ENCODE measurements at regions not wholly inside any gene's neighbourhood (a gene's known extent, or its start where the extent isn't known, plus 50 kb on each side); places are given as distances from the start of the nearest gene placed in this dataset.

DNA sequence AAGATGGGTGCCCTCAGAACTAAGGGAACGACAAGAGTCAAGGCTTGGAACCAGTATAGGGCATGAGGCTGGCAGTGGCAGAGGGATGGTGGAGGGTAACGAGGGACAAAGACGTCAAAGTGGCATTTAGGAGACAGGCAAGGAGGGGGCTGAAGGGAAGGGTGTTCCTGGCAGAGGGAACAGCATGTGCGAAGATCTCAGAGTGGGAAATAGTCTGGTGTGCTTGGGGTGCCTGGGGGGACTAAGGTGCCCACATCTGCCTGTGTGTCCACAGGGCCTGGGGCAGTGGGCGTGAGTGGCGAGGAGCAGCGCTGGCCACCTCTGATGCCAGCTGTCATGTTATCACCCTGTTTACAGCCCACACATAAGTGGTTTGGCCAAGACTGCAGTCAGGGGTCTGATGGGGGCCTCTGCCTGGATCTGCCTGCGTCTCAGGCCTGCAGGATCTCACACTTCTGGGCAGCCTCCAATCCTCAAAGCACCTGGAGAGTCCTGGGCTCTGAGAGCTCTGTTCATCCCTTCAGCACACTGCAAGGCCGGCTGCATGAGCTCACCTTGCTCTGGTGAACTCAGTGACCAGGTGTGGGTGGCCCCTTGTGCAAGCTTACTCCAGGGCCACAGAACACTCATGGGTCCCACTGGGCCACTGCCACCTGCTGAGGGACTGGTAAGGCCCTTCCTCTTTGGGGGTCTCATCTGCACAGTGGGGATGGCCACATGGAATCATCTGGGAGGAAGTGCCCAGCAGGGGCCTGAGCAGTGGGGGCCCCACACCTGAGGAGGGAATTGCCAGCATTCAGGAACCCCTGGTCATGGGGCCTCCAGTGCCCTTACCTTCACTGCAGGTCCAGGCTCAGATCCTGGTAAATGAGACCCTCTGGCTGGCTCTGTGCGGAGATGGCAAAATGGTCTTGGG is 89.7 kb upstream of the SHISAL1 start:
- DNase-seq: no peak

DNA sequence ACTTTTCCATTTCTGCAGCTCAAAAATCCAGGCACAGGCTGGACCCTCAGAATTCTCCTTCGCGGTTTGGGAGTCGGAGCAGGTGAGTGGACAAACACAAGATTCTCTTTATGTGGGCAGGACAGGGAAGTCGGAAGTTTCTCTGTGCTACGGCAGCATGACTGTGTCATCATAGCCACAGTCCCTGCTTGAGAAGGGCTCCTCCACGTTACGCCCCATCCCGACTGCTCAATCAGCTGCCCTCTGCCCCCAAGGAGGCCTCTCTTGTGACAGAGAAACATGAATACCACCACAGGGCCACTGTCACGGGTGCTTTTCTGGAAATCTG is 89.0 kb upstream of the SHISAL1 start:
- DNase-seq: no peak

DNA sequence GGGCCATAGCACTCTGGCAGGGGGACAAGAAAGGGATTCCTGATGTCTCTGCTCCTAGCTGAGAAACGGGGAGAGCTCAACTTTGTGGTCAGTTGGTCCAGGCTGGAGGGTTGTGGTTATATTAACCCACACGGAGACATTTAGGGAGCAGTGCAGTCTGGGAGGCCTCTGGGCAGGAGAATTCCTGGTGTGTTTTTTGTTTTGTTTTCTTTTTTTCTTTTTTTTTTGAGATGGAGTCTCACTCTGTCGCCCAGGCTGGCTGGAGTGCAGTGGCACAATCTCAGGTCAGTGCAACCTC is 88.0 kb upstream of the SHISAL1 start:
- no peak for DNase-seq

DNA sequence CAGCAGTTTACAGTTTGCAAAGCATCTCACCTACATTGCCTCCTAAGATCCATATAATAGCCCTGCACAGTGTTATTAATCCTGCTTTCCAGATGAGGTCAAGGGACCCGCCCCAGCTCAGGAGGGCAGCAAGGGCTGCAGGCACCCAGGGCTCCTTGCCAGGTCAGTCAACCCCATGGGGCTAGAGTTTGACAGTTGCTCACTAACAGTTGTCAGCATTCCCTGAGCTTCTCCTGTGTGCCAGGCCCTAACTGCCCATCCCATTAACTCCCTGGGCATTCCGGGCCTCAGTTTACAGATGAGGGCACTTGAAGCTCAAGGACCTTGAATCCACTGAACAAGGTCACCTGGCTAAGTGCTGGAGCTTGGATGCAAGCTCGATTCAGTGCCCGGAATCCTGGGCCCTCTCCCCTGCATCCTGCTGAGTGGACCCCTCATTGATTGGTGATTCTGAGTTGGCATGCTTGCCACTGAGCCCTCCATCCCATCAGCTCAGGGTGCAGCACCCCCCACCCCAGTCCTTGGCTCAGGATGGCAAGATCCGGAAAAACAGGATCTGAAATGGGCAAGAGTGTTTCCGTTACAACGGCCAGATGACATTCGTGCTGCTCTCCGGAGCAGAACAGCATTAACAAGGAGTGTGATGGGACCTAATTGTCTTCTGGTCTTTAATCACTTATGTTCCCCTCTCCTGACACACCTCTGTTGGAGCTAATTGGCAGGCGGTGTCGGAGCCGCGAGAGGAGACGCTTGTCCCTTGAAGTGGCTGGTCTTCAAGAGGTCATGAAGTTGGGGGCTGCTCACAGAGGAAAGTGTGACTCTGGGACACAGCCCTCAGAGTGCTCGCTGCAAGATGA is 87.4 kb upstream of the SHISAL1 start:
- DNase-seq: peak; percentile 35

DNA sequence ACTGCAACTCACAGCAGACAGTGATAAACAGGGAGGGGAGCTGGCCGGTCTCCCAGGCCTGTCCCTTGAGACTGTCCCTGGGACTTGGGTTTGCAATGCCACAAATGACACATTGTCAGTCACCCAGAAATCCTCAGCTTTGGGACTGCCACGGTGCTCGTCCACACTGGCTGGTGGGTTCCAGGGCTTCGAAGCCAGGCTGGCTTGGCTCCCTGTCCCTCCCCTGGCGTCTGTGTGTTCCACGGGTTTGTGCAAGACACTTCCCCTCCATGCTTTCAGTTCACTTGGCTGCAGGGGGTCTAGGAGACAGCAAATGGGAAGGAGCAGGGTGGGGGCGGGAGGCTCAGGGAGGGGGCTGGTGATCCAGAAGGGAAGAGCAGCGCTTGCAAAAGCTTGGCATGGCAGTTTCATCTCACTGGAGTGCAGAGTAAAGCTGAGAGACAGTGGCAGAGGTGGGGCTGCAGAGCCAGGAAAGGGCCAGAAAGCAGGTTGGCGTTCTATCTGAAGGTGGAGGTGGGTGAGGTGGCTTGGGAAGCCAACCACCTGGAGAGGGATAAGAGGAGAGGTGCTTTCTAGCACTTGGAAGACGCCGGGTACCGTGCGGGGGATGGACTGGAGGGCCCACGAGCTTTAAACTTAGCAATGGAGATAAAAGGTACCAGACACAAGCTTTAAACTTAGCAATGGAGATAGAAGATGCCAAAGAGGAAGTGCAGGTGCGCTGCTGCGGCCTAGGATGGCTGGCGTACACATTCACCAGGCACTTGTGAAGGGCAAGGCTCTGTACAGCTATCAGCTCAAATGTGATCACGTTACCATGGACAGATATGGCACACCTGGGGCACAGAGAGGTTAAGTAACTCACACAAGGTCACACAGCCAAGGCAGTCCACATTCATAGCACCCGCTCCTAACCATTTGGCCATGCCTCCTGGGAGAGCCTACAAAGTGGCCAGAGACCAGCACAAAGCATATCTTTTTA is 86.4 kb upstream of the SHISAL1 start:
- DNase-seq: peak; percentile 50

DNA sequence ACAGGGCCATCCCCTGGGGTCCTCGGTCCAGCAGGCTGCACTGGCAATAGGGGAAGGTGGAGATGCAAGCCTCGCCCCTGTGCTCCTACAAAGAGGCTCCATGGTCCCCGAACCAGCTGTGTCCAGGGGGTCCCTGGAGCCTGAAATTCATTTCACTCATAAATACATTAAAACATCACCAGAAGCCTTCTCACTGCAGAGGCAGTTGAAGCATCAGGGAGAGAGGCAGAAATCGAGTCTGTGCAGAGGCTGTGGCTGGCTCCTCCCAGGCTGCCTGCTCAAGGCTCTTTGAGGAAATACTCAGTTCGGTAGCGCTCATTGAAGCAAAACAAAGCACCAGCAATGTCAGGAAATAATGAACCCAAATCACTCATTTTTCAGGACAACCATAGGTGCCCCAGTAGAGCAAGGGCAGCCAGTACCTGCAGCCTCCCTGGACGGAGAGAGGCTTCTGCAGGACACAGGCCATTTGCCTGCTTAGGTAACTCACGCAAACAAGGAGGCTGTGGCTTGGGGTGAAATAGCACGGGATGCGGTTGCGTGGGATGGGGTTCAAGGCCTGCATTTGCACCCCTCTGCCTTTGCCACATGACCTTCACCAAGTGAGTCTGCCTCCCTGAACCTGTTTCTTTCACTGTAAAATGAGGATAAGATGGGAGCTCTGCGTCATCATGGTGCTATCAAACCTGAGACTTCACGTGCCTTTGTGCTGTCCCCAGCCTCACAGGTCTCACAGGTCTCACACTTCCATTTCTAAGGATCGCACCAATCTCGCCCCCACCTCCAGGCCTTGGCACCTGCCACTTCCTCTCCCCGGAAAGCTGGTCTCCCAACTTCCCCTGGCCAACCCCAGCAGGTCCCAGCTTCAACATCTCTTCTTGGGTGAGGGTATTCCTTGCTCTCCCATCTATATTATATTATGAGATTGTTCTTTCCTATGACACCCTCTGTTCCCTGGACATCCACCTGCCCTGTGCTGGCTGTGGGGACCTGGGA is 84.3 kb upstream of the SHISAL1 start:
- DNase-seq: peak; percentile 33

DNA sequence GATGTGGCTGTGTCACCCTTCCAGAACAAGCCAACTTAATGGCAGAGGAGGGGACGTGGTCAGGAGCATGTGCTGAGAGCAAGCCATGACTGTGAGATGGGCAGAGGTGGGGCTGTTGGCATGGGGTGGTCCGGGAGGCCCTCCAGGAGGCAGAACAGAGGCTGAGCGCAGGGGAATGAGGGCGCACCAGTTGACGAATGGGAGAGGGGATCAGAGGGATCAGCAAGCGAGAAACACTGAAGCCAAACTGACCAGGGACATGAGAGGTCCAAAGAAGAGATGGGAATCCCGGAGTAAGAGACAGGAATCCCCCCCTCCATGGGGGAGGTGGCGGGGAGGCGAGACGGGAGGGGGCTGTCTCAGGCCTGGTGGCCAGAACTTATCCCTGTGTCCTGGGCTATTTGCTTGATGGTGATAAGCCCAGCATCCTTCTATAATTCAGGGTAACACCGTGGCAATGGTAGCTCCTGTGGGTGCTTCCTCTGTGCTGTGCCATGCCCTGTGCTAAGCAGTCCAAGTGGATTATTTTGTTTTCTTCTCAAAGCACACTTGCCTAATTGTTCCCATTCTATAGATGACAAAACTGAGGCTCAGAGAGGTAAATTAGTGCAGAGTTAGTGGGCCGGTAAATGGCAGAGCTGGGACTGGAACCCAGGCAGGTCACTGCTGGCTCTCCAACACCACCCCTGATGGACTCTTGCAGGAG is 83.4 kb upstream of the SHISAL1 start:
- DNase-seq: peak; percentile 33

DNA sequence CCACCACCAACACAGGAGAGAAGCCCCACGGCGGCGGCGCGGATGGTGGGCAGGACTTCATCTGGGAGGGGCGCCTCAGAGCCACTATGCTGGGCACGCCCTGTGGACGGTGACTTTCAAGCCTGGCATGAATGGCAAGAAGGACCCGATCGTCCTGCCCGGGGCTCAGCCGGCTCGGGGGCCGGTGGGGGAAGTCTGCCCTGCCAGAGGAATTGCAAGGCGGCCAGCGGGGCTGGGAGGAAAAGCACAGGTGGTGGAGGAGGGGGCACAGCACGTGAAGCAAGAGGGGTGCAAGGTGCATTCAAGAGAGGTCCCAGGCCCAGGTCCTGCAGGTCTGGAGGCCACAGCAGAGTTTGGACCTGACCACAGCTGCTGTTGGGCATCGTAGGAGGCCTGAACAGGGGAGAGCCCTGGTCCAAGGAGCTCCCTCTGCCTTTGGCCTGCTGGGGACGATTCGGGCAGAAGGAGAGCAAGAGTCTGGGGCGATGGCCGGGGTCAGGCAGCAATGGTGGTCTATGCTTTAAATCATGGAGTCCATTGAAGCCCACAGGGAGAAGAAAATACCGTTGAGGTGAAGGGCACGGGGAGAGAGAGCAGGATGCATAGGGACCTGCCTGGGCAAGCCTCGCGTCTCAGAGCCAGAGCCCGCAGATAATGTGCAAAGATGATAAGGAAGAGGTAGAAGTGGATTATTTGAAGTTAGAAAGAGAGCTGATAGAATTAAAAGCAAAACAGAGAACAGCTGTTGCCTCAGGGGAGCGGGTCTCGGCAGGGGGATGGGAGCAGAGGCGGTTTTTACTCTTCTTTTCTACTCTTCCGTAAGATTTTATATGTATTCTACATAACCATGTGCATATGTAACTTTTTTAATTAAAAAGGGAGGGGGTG is 82.6 kb upstream of the SHISAL1 start:
- no peak for DNase-seq

DNA sequence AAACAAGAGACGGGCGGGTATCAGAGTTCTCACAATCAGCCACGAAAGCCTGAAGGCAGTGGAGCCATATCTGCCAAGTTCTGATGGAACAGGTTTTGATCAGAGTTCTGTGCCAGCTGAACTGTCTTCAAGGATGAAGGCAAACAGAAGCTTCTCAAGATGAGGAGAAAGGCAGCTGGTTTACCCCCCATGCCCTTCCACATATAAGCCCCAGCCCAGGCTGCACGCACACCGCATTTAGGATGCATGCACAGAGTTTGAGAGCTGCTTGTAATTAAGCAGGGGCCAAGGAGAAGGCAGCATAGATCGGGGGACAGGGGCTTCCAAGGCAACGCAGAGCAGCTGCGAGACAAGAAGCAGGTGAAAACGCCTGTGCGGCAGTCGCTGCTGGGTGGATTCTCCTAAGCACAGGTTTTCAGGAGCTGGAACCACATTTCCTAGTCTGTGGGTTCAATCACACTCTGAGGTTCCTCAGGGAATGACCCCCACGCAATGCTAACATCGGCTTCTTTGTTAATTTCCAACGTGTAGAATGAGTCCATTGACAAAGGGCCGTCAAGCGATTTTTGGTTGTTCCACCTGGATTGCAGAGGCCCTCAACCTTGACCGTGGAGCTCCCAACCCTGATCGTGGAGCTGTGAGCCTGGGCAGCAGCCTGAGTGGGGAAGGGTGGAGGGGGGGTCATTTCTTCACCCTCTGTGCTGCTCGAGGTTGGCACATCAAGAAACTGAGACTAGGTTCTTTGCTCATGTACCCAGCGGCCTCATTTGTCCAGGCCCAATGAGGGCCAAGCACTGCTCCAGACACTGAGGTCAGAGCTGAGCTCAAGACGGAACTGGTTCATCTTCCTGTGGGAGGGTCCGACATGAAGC is 81.7 kb upstream of the SHISAL1 start:
- no peak for DNase-seq

DNA sequence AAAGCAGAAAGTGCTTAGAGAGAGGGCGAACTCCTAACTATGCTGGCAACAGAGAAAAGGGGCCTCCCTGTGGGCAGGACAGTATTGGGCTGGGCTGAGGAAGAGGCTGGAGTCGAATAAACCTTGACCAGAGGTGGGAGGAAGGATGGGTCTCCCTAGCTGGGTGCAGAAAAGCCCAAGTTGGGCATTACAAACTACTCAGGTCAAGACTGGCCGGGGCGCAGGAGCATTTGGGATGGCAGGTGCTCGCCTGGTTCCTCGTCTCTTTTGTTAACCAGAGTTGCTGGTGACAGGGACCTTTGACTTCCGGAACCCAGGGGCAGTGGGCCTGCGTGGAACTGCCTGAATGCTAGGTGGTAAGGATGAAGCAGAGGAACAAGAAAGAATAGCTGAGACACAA is 80.3 kb upstream of the SHISAL1 start:
- no peak for DNase-seq

DNA sequence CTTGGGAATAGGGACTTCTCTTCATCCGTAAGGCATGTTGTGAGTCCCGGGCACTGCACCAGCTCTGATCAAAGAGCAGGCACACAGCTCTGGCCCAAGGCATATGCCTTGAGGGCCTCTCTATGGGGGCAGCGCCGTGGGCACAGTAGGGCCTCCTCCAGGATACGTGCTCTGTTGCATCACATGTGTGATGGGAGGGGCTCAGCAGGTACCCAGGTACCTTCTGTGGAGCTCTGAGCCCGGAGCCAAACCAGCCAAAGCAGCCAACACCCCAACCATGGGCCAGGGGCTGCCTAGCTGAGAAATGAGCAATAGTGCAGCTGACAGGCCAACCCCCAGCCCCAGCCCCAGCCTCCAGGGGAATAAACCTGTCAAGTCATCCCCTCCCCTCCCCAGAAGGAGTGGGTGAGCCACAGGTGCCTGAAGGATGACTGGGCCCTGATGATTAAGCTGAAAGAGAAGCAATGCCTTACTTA is 79.7 kb upstream of the SHISAL1 start:
- no peak for DNase-seq

DNA sequence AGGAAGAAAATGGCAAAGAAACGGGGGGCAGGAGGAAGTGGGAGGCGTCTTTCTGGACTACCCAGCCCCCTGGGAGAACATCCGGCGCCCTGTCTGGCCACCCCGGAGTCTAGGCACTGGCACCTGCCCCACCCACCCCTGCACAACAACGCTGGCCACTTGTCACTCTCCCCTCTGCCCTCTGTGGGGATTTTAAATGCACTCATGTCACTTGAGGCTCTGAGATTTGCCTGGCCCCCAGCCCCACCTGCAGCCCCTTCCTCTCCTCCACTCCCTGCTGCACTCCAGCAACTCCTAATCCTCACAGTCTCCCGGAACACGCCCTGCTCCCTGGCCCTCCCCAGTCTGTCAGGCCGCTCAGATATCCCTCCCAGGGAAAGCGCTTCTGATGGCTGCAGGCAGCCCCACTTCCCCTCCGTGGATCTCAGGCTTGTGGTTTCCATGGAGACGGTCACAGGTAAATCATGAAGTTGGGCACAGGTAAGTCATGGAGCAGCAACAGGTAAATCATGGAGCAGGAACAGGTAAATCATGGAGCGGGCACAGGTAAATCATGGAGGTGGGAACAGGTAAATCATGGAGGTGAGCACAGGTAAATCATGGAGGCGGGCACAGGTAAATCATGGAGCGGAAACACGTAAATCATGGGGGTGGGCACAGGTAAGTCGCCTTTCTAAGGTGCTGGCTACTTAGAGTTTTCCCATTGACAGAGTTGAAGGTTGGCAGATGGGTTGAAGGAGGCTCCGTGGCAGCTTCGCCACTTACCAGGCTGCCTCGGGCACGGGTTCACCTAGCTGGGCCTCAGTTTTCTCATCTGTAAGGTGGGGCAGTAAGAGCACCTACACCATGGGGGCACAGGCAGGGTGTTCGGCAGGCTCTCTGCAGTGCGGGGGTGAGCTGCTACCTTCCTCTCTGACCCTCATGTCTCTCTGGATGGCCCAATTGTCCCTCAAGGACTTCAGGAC is 79.0 kb upstream of the SHISAL1 start:
- DNase-seq: no peak

DNA sequence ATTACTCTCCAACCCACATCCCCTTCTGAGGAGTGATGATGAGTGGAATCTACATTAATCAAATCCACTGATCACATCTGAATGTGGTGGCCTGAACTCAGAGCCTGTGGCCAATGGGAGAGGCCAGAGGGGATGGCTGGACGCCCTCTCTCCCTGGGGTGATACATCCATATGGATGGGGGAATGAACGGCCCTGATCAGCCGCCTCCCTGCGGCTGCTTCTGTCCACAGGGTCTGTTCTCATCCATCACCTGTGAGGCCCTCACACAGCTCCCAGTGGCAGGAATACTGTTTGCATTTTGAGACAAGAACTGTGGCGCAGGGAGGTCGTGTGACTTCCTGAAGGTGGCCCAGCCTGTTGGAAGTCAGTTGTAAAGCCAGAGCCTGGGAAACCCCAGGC is 78.3 kb upstream of the SHISAL1 start:
- no peak for DNase-seq

DNA sequence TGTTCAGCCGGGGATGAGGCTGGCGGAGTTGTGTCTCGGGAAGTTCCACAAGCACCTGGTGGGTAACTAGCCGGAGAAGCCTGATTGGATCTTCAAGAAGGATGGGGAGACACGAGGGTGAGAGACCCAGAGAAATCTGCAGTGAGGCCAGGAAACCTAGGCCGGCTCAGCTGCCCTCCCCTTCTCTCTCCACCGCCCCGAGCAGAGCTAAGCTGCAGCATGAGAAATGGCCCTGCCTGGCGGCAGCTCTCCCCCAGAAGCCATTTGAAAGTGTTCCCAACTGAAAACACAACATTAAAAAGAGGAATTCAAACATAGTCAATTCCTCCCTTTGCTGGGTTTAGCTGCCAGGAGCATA is 77.8 kb upstream of the SHISAL1 start:
- no peak for DNase-seq

DNA sequence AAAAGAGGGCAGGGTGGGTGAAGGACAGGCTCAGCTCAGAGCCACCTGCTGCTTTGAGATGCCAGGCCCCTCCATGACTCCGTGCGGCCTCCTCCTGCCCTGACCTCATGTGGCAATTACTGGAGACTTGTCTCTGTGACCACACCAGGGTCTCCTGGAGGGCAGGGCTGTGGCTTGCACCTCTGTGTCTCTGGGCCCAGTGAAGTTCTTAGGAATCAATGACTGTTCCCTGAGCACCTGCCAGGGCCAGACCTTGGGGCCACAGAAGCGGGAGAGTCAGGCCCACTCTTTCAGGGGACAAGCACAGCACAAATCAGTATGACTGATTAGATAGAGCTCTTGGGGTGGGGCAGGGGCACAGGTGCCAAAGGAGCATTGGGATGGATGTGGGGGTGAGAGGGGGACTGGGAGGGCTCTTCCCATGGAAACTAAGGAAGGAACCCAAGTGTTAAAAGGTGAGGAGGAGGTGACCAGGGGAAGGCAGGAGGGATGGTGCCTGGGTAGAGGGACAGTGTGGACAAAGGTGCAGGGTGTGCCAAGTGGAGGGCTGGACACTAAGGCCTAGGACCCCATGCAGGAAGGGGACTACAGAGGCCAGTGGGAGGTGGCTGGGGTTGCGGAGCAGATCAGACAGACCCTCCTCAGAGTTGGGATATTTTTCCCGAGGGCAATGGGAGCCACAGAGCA is 77.3 kb upstream of the SHISAL1 start:
- no peak for DNase-seq

DNA sequence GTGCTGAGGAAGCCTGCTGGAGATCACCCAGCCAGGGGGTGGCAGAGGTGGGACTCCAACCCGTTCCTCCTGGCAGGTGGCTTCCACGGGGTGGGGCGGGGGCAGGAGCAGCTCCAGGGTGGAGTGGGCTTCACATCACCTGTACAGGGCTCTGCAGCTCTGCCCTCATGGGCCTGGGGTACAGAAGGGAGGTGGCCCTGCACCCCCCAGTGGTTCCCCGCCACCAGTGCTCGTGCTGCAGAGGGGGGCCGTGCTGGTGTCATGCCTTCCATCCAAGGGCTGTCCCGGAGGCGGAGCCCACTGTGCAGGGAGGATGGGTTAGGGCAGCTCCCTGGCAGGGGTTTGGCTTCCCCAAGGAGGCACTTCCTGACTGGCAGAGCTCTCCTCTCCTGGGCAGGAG is 76.4 kb upstream of the SHISAL1 start:
- no peak for DNase-seq

DNA sequence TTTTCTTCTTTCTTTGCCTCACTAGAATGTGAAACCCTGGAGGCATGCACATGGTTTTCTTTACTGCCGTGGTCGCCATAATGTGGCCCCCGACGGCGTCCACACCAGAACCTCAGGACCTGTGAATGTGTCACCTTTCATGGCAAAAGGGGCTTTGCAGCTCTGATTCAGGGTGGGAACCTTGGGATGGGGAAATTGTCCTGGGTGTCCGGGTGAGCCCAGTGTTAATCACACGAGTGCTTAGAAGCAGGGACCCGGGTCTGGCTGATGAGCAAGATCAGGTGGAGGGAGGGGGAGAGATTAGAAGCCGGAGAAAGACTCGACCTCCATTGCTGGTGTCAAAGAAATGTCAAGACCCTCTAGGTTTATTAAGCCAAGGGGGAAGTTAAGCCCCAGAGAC is 74.7 kb upstream of the SHISAL1 start:
- DNase-seq: no peak
